Osteoblast (primary cell): ENCODE measurements at regions not wholly inside any gene's neighbourhood (a gene's known extent, or its start where the extent isn't known, plus 50 kb on each side); places are given as distances from the start of the nearest gene placed in this dataset.
"Not testable (repeated sequence)": the region's sequence is repeated elsewhere in the genome, so short reads cannot be mapped to it uniquely, and the experiment has no call there.

Source experiments
- DNase-seq: peaks from one replicate; pipeline ENCODE4 v3.0.0; 2011; ENCODE audit warnings: low spot score, mixed read lengths; ENCODE audit not compliant: insufficient read length; ENCODE audit errors: missing footprints
- H2AFZ ChIP-seq: 2 replicates; pipeline ENCODE4 v1.6.0; 2011; ENCODE audit warnings: mild to moderate bottlenecking, low read length
- H3K27ac ChIP-seq: 2 replicates; pipeline ENCODE4 v1.5.1; 2011; ENCODE audit warnings: mild to moderate bottlenecking, low read depth, low read length, moderate library complexity
- H3K27me3 ChIP-seq: 2 replicates; pipeline ENCODE4 v1.6.0; 2012; ENCODE audit warnings: mild to moderate bottlenecking, control low read depth, inconsistent platforms, low read length, moderate library complexity; ENCODE audit not compliant: insufficient read depth
- H3K36me3 ChIP-seq: 2 replicates; pipeline ENCODE4 v1.5.1; 2011; ENCODE audit warnings: mild to moderate bottlenecking, low read length, control low read depth, moderate library complexity; ENCODE audit not compliant: insufficient read depth
- H3K4me1 ChIP-seq: 2 replicates; pipeline ENCODE4 v1.5.1; 2011; ENCODE audit warnings: mild to moderate bottlenecking, low read length, control low read depth, moderate library complexity; ENCODE audit not compliant: insufficient read depth
- H3K4me2 ChIP-seq: 2 replicates; pipeline ENCODE4 v1.6.0; 2011; ENCODE audit warnings: mild to moderate bottlenecking, low read length; ENCODE audit not compliant: insufficient read depth
- H3K4me3 ChIP-seq: fragments of 200-600 bp; sonication (generic); 3 replicates; pipeline ENCODE4 v1.5.1; 2012; ENCODE audit warnings: mild to moderate bottlenecking, low read length, inconsistent platforms; ENCODE audit not compliant: insufficient read depth
- H3K79me2 ChIP-seq: 2 replicates; pipeline ENCODE4 v1.6.0; 2012; ENCODE audit warnings: mild to moderate bottlenecking, low read length, control low read depth, inconsistent platforms; ENCODE audit not compliant: insufficient read depth
- H3K9me3 ChIP-seq: 2 replicates; pipeline ENCODE4 v1.5.1; 2011; ENCODE audit warnings: low read depth, low read length, control low read depth
- H4K20me1 ChIP-seq: 2 replicates; pipeline ENCODE4 v1.6.0; 2012; ENCODE audit warnings: mild to moderate bottlenecking, low read length, control low read depth; ENCODE audit not compliant: insufficient read depth
- CTCF ChIP-seq: IDR thresholded peaks from 2 replicates; pipeline ENCODE4 v1.5.1; 2011; ENCODE audit warnings: mild to moderate bottlenecking, low read depth, low read length, moderate library complexity; ENCODE audit errors: extremely low read depth

DNA sequence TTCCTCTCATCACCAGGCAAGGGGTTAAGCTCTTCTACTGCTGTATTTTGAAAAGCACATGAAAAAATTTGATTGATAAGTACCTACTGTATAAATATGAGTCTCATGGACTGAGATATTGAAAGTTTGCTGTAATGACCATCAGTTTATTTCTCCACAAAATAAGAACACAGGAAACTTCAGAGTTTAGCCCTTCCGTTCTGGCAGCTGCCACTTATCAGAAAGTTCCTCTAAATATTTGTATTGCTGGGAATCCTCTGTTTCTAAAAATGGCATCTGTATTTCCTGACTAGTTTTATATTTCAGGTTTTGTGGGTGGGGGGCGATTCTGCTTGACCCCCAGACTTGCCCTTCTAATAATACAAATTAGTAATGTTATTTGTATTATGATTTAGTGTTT is 92.0 kb downstream of the LYZL2 start:
- DNase-seq, result no peak
- no peaks in the 10 kb centered on the region for H3K36me3 ChIP-seq
- H3K79me2 ChIP-seq, result no peaks in the 10 kb centered on the region
- H3K27ac ChIP-seq, result no peak overlapping the region
- no peak overlapping the region for H3K4me3 ChIP-seq
- peaks cover 4% of the 10 kb centered on the region for H3K4me1 ChIP-seq
- H3K27me3 ChIP-seq, result peaks cover 8% of the 10 kb centered on the region
- no peak overlapping the region for H2AFZ ChIP-seq
- no peaks in the 10 kb centered on the region for H3K9me3 ChIP-seq
- H3K4me2 ChIP-seq, result no peak overlapping the region
- TF ChIP-seq CTCF, result no peak
- H4K20me1 ChIP-seq, result no peaks in the 10 kb centered on the region

GRCh38 chr10:30537158-30537557 is 92.4 kb downstream of the LYZL2 start:
- DNase-seq, H3K4me3 ChIP-seq, H3K9me3 ChIP-seq, H4K20me1 ChIP-seq, H3K27me3 ChIP-seq, H2AFZ ChIP-seq, H3K4me1 ChIP-seq, H3K4me2 ChIP-seq, H3K36me3 ChIP-seq, H3K79me2 ChIP-seq, H3K27ac ChIP-seq: not testable (repeated sequence)

- Histone ChIP-seq H3K27ac (no peak overlapping the region), H3K79me2 (no peaks in the 10 kb centered on the region), H3K27me3 (peaks cover 8% of the 10 kb centered on the region), H3K9me3 (no peaks in the 10 kb centered on the region), H3K36me3 (no peaks in the 10 kb centered on the region), H3K4me2 (no peak overlapping the region), H4K20me1 (no peaks in the 10 kb centered on the region), H3K4me3 (no peak overlapping the region), H2AFZ (no peak overlapping the region), H3K4me1 (no peaks in the 10 kb centered on the region)
- no peak for DNase-seq
- TF ChIP-seq CTCF, result no peak
These were observed 93.0 kb downstream of the LYZL2 start for GRCh38 chr10:30536578-30536977.

GRCh38 chr10:30535677-30536076 is 93.9 kb downstream of the LYZL2 start:
- H3K36me3 ChIP-seq, result no peaks in the 10 kb centered on the region
- H3K27me3 ChIP-seq, result peaks cover 8% of the 10 kb centered on the region
- no peaks in the 10 kb centered on the region for H3K9me3 ChIP-seq
- H3K79me2 ChIP-seq, result no peaks in the 10 kb centered on the region
- no peak for DNase-seq
- no peak for TF ChIP-seq CTCF
- H2AFZ ChIP-seq, result no peak overlapping the region
- no peak overlapping the region for H3K4me3 ChIP-seq
- no peak overlapping the region for H3K4me2 ChIP-seq
- H3K27ac ChIP-seq, result no peak overlapping the region
- no peaks in the 10 kb centered on the region for H3K4me1 ChIP-seq
- H4K20me1 ChIP-seq, result no peaks in the 10 kb centered on the region
